GM23338 (cell line): ENCODE measurements at regions not wholly inside any gene's neighbourhood (a gene's known extent, or its start where the extent isn't known, plus 50 kb on each side); places are given as distances from the start of the nearest gene placed in this dataset.

Experiments used
- ATAC-seq: fragments of 200-7000 bp; cut with Tn5 transposase; 3 replicates; pipeline ENCODE4 v1.9.1; 2020
- DNase-seq: peaks from one replicate; pipeline ENCODE4 v3.0.0-alpha.2; 2015; ENCODE audit warnings: low spot score
- H2AFZ ChIP-seq: fragments of 200-600 bp; sonication (generic); 2 replicates; pipeline ENCODE4 v1.8.0; 2016; ENCODE audit warnings: antibody characterized with exemption, mild to moderate bottlenecking, moderate library complexity
- H3F3A ChIP-seq: fragments of 200-600 bp; sonication (generic); replicated peaks from 2 replicates; pipeline ENCODE4 v1.8.0; 2017; ENCODE audit warnings: antibody characterized with exemption, mixed run types, low read depth
- H3K27ac ChIP-seq: fragments of 200-600 bp; sonication (generic); 2 replicates; pipeline ENCODE4 v1.6.1; 2016; ENCODE audit warnings: low read depth
- H3K27me3 ChIP-seq: fragments of 200-600 bp; sonication (generic); 2 replicates; pipeline ENCODE4 v1.8.0; 2016; ENCODE audit warnings: mild to moderate bottlenecking, mixed run types, moderate library complexity; ENCODE audit not compliant: insufficient read depth
- H3K36me3 ChIP-seq: fragments of 200-600 bp; sonication (generic); 2 replicates; pipeline ENCODE4 v1.8.0; 2016; ENCODE audit warnings: mild to moderate bottlenecking; ENCODE audit not compliant: insufficient read depth
- H3K4me1 ChIP-seq: fragments of 200-600 bp; sonication (generic); 2 replicates; pipeline ENCODE4 v1.8.0; 2016; ENCODE audit warnings: mild to moderate bottlenecking, moderate library complexity; ENCODE audit not compliant: insufficient read depth
- H3K4me2 ChIP-seq: fragments of 200-600 bp; sonication (generic); 2 replicates; pipeline ENCODE4 v1.7.1; 2017; ENCODE audit warnings: mixed run types
- H3K4me3 ChIP-seq: fragments of 200-600 bp; sonication (generic); 2 replicates; pipeline ENCODE4 v1.6.1; 2016; ENCODE audit warnings: mixed run types
- H3K79me2 ChIP-seq: fragments of 200-600 bp; sonication (generic); replicated peaks from 2 replicates; pipeline ENCODE4 v1.8.0; 2017; ENCODE audit warnings: mild to moderate bottlenecking; ENCODE audit not compliant: insufficient read depth
- H3K9me2 ChIP-seq: fragments of 200-600 bp; sonication (generic); 2 replicates; pipeline ENCODE4 v1.8.0; 2017; ENCODE audit not compliant: insufficient read depth
- H4K20me1 ChIP-seq: fragments of 200-600 bp; sonication (generic); replicated peaks from 2 replicates; pipeline ENCODE4 v1.8.0; 2017; ENCODE audit warnings: mild to moderate bottlenecking; ENCODE audit not compliant: insufficient read depth
- H3K27ac Mint-ChIP-seq: 2 replicates; pipeline ENCODE4 v1.8.0; 2020; ENCODE audit warnings: inconsistent platforms, mild to moderate bottlenecking, moderate library complexity, mixed read lengths
- H3K27me3 Mint-ChIP-seq: 3 replicates; pipeline ENCODE4 v1.8.0; 2022; ENCODE audit warnings: low read depth, mild to moderate bottlenecking, moderate library complexity, mixed read lengths, inconsistent platforms; ENCODE audit not compliant: insufficient read depth, poor library complexity
- H3K36me3 Mint-ChIP-seq: 3 replicates; pipeline ENCODE4 v1.8.0; 2021; ENCODE audit warnings: low read depth, mild to moderate bottlenecking, inconsistent platforms, moderate library complexity, mixed read lengths
- H3K4me1 Mint-ChIP-seq: 3 replicates; pipeline ENCODE4 v1.8.0; 2020; ENCODE audit warnings: mild to moderate bottlenecking, inconsistent platforms, mixed read lengths
- H3K4me3 Mint-ChIP-seq: 3 replicates; pipeline ENCODE4 v1.8.0; 2021; ENCODE audit warnings: moderate library complexity, mild to moderate bottlenecking, inconsistent platforms, mixed read lengths
- H3K9me3 Mint-ChIP-seq: 3 replicates; pipeline ENCODE4 v1.8.0; 2020; ENCODE audit warnings: moderate library complexity, mild to moderate bottlenecking, inconsistent platforms, mixed read lengths
- CREB1 ChIP-seq: fragments of 250-450 bp; sonication (Bioruptor Pico); IDR thresholded peaks from 2 replicates; pipeline ENCODE4 v1.5.0; 2020; ENCODE audit warnings: low read depth, mild to moderate bottlenecking, moderate library complexity
- EZH2 ChIP-seq: fragments of 200-600 bp; sonication (generic); IDR thresholded peaks from one replicate; pipeline ENCODE4 v1.8.0; 2017; ENCODE audit warnings: antibody characterized with exemption, mild to moderate bottlenecking, low read depth; ENCODE audit not compliant: unreplicated experiment
- EZH2phosphoT487 ChIP-seq: fragments of 200-600 bp; sonication (generic); IDR thresholded peaks from one replicate; pipeline ENCODE4 v1.8.1; 2018; ENCODE audit warnings: antibody characterized with exemption; ENCODE audit not compliant: unreplicated experiment
- JUNB ChIP-seq: IDR thresholded peaks from one replicate; pipeline ENCODE4 v1.6.1; 2016; ENCODE audit warnings: antibody characterized with exemption; ENCODE audit not compliant: unreplicated experiment
- NANOG ChIP-seq: IDR thresholded peaks from 2 replicates; pipeline ENCODE4 v1.6.1; 2016; ENCODE audit warnings: antibody characterized with exemption, borderline replicate concordance
- POLR2AphosphoS5 ChIP-seq: IDR thresholded peaks from 2 replicates; pipeline ENCODE4 v1.6.1; 2016; ENCODE audit warnings: antibody characterized with exemption, low read depth
- STAT1 ChIP-seq: IDR thresholded peaks from one replicate; pipeline ENCODE4 v1.6.1; 2016; ENCODE audit warnings: antibody characterized with exemption; ENCODE audit not compliant: unreplicated experiment
- ZNF114 ChIP-seq: fragments of 250-450 bp; sonication (Bioruptor Pico); IDR thresholded peaks from 2 replicates; pipeline ENCODE4 v1.5.0; 2020; ENCODE audit warnings: mild to moderate bottlenecking, moderate library complexity
- ZNF331 ChIP-seq: fragments of 250-450 bp; sonication (Bioruptor Pico); IDR thresholded peaks from 2 replicates; pipeline ENCODE4 v1.5.0; 2020; ENCODE audit warnings: low read depth, mild to moderate bottlenecking, moderate library complexity
- TF ChIP-seq, protein P1 (sequence below): fragments of 250-450 bp; sonication (Bioruptor Pico); IDR thresholded peaks from 2 replicates; pipeline ENCODE4 v1.5.0; 2020; ENCODE audit warnings: mild to moderate bottlenecking, moderate library complexity
- TF ChIP-seq, protein P2 (sequence below), 2 experiments: fragments of 200-600 bp in 1 of 2; sonication (generic) in 1 of 2; conservative IDR thresholded peaks; 2 replicates each; pipeline versions ENCODE4 v1.5.1 to v1.6.1; 2016 to 2017; ENCODE audit warnings: antibody characterized with exemption in 2 of 2, low read depth in 2 of 2, mild to moderate bottlenecking in 2 of 2, moderate library complexity in 1 of 2
- TF ChIP-seq, protein P3 (sequence below): IDR thresholded peaks from one replicate; pipeline ENCODE4 v1.6.1; 2018; ENCODE audit warnings: antibody characterized with exemption; ENCODE audit not compliant: unreplicated experiment
- TF ChIP-seq, protein P4 (sequence below): IDR thresholded peaks from 2 replicates; pipeline ENCODE4 v1.6.1; 2016; ENCODE audit warnings: antibody characterized with exemption

DNA sequence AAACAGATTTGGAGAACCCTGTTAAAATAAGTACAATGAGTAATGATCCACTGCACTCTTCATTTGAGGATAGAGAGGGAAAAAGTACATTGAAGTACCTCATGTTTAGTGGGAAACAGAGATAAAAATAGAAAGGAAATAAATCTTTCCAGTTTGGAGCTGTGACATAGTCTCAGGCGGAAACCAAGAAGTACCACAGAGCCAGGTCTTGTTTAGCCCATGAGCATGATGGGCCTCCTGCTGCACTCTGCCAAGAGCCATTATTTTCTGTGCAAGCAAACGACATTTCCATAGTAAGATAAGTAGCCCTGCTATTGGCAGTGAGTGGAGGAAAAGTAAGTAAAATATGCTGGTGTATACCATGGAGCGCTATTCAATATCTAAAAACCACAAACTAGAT, 796.1 kb downstream of the TBL1XR1 start:
- H3K36me3 Mint-ChIP-seq = peaks cover 9% of the 10 kb centered on the region; the same call in 1 of the 3 replicates

More for the DNA sequence above, 796.1 kb downstream of the TBL1XR1 start:
- Histone ChIP-seq H3K79me2 (no peaks in the 10 kb centered on the region), H3K27me3 (no peaks in the 10 kb centered on the region), H3K4me3 (no peak overlapping the region), H3K4me2 (no peak overlapping the region), H3K4me1 (no peaks in the 10 kb centered on the region), H2AFZ (no peak overlapping the region), H3K27ac (no peak overlapping the region), H3K36me3 (no peaks in the 10 kb centered on the region), H3K9me2 (peaks cover 2% of the 10 kb centered on the region; the same call in 1 of the 2 replicates), H4K20me1 (no peaks in the 10 kb centered on the region; the same call in 1 of the 2 replicates), H3F3A (no peaks in the 10 kb centered on the region)
- Mint-ChIP-seq H3K4me1 (no peaks in the 10 kb centered on the region; the same call in 2 of the 3 replicates), H3K27ac (no peak overlapping the region; the same call in 1 of the 2 replicates), H3K27me3 (no peaks in the 10 kb centered on the region), H3K4me3 (no peak overlapping the region), H3K9me3 (peaks cover 4% of the 10 kb centered on the region; the same call in 1 of the 3 replicates)
- DNase-seq = no peak
- no peak for ATAC-seq
- TF ChIP-seq POLR2AphosphoS5 (no peak), ZNF331 (CRISPR knock-in tag) (no peak), EZH2phosphoT487 (no peak), NANOG (no peak), STAT1 (no peak), JUNB (no peak), ZNF114 (no peak), CREB1 (CRISPR knock-in tag) (no peak), EZH2 (no peak)
- TF ChIP-seq, protein P1, sequence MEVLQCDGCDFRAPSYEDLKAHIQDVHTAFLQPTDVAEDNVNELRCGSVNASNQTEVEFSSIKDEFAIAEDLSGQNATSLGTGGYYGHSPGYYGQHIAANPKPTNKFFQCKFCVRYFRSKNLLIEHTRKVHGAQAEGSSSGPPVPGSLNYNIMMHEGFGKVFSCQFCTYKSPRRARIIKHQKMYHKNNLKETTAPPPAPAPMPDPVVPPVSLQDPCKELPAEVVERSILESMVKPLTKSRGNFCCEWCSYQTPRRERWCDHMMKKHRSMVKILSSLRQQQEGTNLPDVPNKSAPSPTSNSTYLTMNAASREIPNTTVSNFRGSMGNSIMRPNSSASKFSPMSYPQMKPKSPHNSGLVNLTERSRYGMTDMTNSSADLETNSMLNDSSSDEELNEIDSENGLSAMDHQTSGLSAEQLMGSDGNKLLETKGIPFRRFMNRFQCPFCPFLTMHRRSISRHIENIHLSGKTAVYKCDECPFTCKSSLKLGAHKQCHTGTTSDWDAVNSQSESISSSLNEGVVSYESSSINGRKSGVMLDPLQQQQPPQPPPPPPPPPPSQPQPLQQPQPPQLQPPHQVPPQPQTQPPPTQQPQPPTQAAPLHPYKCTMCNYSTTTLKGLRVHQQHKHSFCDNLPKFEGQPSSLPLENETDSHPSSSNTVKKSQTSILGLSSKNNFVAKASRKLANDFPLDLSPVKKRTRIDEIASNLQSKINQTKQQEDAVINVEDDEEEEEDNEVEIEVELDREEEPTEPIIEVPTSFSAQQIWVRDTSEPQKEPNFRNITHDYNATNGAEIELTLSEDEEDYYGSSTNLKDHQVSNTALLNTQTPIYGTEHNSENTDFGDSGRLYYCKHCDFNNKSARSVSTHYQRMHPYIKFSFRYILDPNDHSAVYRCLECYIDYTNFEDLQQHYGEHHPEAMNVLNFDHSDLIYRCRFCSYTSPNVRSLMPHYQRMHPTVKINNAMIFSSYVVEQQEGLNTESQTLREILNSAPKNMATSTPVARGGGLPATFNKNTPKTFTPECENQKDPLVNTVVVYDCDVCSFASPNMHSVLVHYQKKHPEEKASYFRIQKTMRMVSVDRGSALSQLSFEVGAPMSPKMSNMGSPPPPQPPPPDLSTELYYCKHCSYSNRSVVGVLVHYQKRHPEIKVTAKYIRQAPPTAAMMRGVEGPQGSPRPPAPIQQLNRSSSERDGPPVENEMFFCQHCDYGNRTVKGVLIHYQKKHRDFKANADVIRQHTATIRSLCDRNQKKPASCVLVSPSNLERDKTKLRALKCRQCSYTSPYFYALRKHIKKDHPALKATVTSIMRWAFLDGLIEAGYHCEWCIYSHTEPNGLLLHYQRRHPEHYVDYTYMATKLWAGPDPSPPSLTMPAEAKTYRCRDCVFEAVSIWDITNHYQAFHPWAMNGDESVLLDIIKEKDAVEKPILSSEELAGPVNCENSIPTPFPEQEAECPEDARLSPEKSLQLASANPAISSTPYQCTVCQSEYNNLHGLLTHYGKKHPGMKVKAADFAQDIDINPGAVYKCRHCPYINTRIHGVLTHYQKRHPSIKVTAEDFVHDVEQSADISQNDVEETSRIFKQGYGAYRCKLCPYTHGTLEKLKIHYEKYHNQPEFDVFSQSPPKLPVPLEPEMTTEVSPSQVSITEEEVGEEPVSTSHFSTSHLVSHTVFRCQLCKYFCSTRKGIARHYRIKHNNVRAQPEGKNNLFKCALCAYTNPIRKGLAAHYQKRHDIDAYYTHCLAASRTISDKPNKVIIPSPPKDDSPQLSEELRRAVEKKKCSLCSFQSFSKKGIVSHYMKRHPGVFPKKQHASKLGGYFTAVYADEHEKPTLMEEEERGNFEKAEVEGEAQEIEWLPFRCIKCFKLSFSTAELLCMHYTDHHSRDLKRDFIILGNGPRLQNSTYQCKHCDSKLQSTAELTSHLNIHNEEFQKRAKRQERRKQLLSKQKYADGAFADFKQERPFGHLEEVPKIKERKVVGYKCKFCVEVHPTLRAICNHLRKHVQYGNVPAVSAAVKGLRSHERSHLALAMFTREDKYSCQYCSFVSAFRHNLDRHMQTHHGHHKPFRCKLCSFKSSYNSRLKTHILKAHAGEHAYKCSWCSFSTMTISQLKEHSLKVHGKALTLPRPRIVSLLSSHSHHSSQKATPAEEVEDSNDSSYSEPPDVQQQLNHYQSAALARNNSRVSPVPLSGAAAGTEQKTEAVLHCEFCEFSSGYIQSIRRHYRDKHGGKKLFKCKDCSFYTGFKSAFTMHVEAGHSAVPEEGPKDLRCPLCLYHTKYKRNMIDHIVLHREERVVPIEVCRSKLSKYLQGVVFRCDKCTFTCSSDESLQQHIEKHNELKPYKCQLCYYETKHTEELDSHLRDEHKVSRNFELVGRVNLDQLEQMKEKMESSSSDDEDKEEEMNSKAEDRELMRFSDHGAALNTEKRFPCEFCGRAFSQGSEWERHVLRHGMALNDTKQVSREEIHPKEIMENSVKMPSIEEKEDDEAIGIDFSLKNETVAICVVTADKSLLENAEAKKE = no peak
- TF ChIP-seq, protein P2, sequence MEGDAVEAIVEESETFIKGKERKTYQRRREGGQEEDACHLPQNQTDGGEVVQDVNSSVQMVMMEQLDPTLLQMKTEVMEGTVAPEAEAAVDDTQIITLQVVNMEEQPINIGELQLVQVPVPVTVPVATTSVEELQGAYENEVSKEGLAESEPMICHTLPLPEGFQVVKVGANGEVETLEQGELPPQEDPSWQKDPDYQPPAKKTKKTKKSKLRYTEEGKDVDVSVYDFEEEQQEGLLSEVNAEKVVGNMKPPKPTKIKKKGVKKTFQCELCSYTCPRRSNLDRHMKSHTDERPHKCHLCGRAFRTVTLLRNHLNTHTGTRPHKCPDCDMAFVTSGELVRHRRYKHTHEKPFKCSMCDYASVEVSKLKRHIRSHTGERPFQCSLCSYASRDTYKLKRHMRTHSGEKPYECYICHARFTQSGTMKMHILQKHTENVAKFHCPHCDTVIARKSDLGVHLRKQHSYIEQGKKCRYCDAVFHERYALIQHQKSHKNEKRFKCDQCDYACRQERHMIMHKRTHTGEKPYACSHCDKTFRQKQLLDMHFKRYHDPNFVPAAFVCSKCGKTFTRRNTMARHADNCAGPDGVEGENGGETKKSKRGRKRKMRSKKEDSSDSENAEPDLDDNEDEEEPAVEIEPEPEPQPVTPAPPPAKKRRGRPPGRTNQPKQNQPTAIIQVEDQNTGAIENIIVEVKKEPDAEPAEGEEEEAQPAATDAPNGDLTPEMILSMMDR (conservative IDR thresholded peaks at IDR 0.05; ENCODE audit: low read depth in 2 of 2) = no peak
- TF ChIP-seq, protein P3, sequence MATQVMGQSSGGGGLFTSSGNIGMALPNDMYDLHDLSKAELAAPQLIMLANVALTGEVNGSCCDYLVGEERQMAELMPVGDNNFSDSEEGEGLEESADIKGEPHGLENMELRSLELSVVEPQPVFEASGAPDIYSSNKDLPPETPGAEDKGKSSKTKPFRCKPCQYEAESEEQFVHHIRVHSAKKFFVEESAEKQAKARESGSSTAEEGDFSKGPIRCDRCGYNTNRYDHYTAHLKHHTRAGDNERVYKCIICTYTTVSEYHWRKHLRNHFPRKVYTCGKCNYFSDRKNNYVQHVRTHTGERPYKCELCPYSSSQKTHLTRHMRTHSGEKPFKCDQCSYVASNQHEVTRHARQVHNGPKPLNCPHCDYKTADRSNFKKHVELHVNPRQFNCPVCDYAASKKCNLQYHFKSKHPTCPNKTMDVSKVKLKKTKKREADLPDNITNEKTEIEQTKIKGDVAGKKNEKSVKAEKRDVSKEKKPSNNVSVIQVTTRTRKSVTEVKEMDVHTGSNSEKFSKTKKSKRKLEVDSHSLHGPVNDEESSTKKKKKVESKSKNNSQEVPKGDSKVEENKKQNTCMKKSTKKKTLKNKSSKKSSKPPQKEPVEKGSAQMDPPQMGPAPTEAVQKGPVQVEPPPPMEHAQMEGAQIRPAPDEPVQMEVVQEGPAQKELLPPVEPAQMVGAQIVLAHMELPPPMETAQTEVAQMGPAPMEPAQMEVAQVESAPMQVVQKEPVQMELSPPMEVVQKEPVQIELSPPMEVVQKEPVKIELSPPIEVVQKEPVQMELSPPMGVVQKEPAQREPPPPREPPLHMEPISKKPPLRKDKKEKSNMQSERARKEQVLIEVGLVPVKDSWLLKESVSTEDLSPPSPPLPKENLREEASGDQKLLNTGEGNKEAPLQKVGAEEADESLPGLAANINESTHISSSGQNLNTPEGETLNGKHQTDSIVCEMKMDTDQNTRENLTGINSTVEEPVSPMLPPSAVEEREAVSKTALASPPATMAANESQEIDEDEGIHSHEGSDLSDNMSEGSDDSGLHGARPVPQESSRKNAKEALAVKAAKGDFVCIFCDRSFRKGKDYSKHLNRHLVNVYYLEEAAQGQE = no peak
- TF ChIP-seq, protein P4, sequence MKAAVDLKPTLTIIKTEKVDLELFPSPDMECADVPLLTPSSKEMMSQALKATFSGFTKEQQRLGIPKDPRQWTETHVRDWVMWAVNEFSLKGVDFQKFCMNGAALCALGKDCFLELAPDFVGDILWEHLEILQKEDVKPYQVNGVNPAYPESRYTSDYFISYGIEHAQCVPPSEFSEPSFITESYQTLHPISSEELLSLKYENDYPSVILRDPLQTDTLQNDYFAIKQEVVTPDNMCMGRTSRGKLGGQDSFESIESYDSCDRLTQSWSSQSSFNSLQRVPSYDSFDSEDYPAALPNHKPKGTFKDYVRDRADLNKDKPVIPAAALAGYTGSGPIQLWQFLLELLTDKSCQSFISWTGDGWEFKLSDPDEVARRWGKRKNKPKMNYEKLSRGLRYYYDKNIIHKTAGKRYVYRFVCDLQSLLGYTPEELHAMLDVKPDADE = no peak
